SW 1271 (cell line): ENCODE measurements at regions not wholly inside any gene's neighbourhood (a gene's known extent, or its start where the extent isn't known, plus 50 kb on each side); places are given as distances from the start of the nearest gene placed in this dataset.

ENCODE experiments used
- DNase-seq, 2 experiments: peaks; one replicate each; lab custom pipeline; 2025; lab: John Stamatoyannopoulos, UW

DNA sequence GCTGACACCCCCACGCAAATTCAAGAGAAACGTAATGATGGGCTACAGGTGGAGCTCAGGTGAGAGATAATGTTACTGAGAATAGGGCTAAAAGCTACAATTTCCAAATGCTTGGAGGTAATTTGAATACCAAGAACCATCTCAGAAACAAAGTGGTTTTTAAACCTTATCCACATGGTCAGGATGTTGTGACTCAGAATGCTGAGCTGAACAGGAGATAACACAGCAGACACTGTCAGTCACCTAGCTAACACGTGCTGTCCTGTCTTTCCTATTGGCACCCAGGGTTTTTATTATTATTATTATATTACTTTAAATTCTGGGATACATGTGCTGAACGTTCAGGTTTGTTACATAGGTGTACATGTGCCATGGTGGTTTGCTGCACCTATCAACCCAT, 233.0 kb upstream of the MAF start:
- DNase-seq, result no peak

DNA sequence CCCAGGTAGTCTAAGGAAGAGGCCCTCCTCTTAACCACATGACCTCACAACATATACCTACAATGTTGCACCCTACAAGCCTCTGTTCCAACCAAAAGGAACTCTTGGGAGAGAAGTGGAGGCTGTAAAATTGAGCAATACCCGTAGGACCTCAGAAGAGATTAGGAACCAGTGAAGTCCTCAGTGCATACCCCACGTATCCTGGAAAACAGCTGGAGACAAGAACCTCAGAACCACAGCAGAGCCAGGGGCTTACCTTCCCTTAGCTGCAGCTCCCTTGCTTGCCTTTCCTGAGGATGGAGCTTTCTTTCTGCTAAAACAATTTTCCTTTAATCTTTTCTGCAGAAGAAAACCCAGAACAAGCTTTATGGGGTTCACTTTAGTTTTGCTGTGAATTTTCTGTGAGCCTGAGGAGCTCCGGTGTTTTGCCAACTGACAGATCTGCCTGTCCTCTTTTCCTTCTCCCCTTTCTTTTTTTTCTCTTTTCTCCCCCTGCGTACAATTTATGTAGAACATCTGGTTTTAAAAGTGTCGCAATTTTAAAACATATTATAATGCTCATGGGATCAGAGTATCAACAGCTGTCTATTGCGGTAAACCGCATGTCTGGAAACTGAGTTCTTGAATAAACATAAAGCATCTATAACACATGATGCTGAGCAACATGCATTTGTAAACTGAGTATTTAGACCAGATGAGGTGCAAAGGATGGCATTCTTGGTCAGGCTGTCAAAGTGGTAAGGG, 226.4 kb upstream of the MAF start:
- DNase-seq, result no peak

DNA sequence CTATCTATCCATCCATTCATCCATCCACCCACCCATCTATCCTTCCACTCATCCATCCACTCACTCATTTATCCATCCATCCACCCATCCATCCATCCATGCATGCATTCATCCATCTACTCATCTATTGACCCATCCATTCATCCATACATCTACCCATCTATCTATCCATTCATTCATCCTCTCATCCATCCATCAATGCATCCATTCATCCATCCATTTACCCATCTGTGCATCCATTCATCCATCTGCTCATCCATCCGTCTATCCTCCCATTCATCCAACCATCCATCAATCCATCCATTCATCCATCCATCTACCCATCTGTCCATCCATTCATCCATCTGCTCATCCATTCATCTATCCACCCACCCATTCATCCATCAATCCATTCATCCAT, 224.5 kb upstream of the MAF start:
- DNase-seq, result no peak

- DNase-seq, result no peak
Measured at GRCh38 chr16:79823639-79824038, 223.1 kb upstream of the MAF start.

GRCh38 chr16:79821911-79822310, 221.4 kb upstream of the MAF start:
- DNase-seq, result no peak

DNA sequence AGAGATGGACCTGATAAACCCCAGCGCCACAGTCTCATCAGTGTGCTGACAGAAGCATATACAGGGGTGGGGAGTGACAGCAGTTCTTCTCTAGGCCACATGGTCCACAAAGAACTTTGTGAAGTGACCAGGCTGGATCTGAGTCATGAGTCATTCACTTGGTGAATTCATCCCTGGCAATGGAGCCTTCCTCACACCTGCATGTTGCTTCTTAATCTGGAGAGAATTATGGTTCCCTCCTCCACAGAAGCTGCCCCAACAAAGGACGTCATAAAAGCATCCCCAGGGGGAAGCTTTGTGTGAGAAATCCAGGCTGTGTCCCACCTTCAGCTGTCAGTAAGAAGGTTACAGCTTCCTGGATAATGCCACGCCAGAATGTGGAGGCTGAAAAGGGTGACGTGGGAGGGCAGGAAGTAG, 215.6 kb upstream of the MAF start:
- DNase-seq, result no peak

GRCh38 chr16:79815049-79815448, 214.5 kb upstream of the MAF start:
- no peak for DNase-seq

DNA sequence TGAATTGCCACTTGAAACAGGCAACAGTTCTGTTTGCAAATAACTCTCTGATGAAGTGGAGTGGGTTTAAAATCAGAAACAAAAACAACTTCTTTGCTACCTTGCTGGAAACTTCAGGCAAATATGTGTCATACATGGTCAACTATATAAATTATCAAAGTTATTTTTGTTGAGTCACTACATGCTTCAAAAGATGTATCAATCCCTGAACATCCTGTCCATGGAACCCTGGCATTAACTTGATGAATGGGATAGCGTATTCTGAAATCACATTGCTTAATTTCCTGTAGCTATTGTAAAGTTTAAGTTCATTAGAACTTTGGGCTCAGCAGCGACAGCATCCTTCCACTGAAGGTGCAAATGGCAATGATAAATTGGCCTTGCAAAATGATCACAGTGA, 213.6 kb upstream of the MAF start:
- no peak for DNase-seq

DNA sequence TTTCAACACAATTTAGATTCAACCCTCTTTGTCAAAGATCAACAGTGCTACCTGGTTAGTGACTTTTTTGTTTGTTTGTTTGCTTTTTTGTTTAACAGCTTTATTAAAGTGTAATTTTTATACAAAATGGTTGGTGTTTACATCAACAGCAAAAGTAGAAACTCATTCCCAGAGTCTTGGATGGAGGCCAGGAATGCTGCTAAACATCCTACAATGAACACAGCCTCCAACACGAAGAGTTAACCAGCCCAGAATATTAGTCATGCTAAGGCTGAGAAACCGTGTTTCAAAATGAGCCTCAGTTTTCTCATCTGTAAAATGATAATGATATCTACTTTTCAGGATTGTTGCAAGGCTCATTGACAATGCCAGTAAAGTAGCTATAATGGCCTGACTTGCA, 211.0 kb upstream of the MAF start:
- no peak for DNase-seq

GRCh38 chr16:79810449-79811189, 210.1 kb upstream of the MAF start:
- no peak for DNase-seq

- no peak for DNase-seq
Measured at GRCh38 chr16:79809376-79809775, 208.8 kb upstream of the MAF start.

- no peak for DNase-seq
Measured at GRCh38 chr16:79808731-79809130, 208.2 kb upstream of the MAF start.

GRCh38 chr16:79806757-79807156, 206.2 kb upstream of the MAF start:
- no peak for DNase-seq

DNA sequence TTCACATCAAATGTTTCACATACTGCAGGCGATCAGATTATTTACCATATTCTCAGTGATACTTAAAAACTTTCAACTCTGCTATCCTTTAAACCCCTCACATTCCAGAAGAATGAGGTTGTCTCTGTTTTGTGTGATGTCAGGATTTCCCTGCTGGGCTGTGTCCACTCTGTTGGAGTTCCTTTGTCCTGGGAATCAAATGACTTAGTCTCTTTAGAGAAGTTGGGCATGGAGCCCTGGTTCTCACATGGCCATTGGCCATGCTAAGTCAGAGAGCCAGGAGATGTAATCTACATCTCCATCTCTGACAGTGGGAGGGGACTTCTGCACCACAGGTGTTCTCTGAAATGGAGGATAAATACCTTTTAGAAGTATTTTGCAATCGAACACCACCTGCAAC, 205.1 kb upstream of the MAF start:
- no peak for DNase-seq

- DNase-seq, result no peak
Measured at GRCh38 chr16:79801646-79802045, 201.1 kb upstream of the MAF start.

DNA sequence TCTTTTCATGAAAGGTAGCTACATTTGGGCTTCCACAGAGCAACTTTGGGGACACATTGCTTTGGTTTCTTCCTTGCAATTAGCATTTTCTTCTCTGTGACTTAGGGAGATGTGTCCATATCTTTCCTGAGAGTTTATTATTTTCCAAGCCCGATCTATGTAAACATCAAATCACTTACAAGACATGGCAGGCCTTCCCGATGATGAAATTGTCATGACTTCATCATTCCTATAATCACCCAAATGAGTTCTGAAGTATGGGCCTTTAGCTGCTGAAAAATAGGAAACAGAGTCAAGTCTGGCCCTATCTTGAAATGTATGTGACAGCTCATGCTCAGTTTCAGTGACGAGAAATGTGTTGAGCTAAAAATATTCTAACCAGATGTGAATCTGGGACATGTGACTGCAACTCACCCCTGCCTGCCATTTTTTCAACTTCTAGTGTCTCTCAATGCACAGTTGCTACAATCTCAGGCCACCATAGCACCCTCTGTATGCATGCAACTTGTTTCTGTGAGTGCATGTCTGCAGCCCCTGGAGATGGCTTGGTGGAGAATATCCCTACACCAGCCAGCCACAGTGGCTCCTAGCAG, 199.6 kb upstream of the MAF start:
- DNase-seq, result no peak

DNA sequence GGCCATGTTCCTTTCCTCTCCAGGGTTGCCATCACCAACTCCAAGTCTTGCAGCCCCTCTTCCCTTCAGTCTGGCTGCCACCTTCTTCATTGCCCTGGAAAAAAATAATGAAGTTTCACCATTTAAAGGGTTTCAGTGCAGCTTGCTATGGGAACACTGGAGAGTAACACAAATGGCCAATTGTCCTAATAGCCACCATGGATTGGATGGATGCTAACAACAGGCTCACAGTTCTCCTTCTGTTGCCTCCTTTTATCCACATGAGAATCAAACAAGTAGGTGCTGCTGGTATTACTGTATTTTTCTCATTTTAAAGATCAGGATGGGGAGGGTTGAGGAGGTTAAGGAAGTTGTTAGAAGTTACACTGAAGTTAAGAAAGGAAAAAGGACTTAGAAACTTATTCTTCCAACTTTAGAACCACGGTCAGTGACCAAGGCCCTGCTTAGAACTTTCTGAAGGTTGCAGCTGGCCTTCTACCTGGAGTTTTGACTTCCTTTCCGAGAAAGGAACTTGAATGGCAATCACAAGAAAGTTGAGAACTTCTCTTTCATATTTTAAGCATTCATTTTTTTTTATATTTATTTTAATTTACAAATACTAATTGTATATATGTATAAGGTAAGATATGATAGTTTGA, 198.0 kb upstream of the MAF start:
- DNase-seq, result no peak

GRCh38 chr16:79797486-79797885, 196.9 kb upstream of the MAF start:
- no peak for DNase-seq

- no peak for DNase-seq
Measured at GRCh38 chr16:79795556-79795955, 195.0 kb upstream of the MAF start.

DNA sequence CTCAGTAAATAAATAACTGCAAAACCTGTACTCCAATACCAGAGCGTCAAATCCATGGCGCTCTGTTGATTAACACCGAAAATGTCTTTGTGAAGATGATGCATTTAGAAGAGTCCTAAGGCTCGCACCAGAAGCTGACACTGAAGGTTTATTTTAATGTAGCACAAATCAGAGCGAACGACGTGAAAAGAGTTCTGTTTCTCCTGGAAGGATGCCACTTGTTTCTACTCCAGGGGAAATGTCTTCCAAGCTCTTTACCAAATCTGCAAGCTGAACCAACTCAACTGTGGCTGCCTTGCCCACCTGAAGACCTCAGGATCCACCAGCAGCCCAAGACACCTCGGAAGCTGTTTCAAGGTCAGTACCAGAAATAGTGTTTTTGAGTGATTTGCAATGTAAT, 194.4 kb upstream of the MAF start:
- DNase-seq, result no peak

- DNase-seq, result no peak
Measured at GRCh38 chr16:79792664-79793351, 192.3 kb upstream of the MAF start.

DNA sequence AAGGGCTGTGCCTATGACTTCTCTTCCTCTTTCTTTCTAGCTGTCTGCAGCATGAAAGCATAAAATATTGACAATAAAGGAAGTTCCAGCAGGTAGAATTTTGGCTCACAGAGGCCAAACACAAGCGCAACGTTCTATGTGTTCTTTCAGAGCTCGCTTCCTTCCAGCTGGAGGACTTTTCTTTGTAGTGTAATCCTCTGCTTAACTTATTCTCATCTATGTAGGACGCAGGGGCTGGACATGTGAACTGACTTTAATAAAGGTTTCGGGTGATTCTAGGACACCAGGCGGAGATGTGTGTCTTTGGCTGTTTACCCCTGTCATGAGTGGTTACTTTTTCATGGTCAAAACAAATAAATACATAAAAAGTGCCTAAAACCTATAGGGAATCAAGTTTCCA, 191.5 kb upstream of the MAF start:
- no peak for DNase-seq
